Neural cell (in vitro differentiated cells): ENCODE measurements at regions not wholly inside any gene's neighbourhood (a gene's known extent, or its start where the extent isn't known, plus 50 kb on each side); places are given as distances from the start of the nearest gene placed in this dataset.

Experiments used
- H2AFZ ChIP-seq: fragments of 200-600, 300-800 bp; sonication (generic), shearing (Covaris generic); 2 replicates; pipeline ENCODE4 v1.6.0; 2014; ENCODE audit warnings: low read depth, mild to moderate bottlenecking, antibody characterized with exemption, low read length, moderate library complexity
- H3F3A ChIP-seq: fragments of 200-600 bp; shearing (Covaris generic); 2 replicates; pipeline ENCODE4 v1.6.1; 2016; ENCODE audit warnings: mild to moderate bottlenecking, moderate library complexity, mixed read lengths, antibody characterized with exemption, low read length; ENCODE audit not compliant: insufficient read depth, poor library complexity, severe bottlenecking
- H3K27ac ChIP-seq: fragments of 200-600, 300-800 bp; sonication (generic), shearing (Covaris generic); 2 replicates; pipeline ENCODE4 v1.5.1; 2014; ENCODE audit warnings: mild to moderate bottlenecking, low read length, moderate library complexity
- H3K27me3 ChIP-seq: fragments of 300-800, 200-600 bp; sonication (generic), shearing (Covaris generic); 2 replicates; pipeline ENCODE4 v1.6.0; 2014; ENCODE audit warnings: mild to moderate bottlenecking, low read depth, low read length, moderate library complexity; ENCODE audit not compliant: insufficient read depth
- H3K36me3 ChIP-seq: fragments of 300-800, 200-600 bp; sonication (generic), shearing (Covaris generic); 2 replicates; pipeline ENCODE4 v1.5.1; 2014; ENCODE audit warnings: mild to moderate bottlenecking, antibody characterized with exemption, low read length, moderate library complexity; ENCODE audit not compliant: insufficient read depth
- H3K4me2 ChIP-seq: fragments of 300-800, 200-600 bp; sonication (generic), shearing (Covaris generic); 2 replicates; pipeline ENCODE4 v1.6.0; 2014; ENCODE audit warnings: mild to moderate bottlenecking, low read length
- H3K4me3 ChIP-seq: fragments of 300-800, 200-600 bp; sonication (generic), shearing (Covaris generic); 2 replicates; pipeline ENCODE4 v1.5.1; 2014; ENCODE audit warnings: mild to moderate bottlenecking, low read length, moderate library complexity
- H3K79me2 ChIP-seq: fragments of 200-600 bp; shearing (Covaris generic); replicated peaks from 2 replicates; pipeline ENCODE4 v1.6.0; 2014; ENCODE audit warnings: mild to moderate bottlenecking, low read length, moderate library complexity; ENCODE audit not compliant: insufficient read depth
- H3K9ac ChIP-seq: fragments of 300-800, 200-600 bp; sonication (generic), shearing (Covaris generic); 2 replicates; pipeline ENCODE4 v1.6.1; 2016; ENCODE audit warnings: mild to moderate bottlenecking, low read length, mixed read lengths
- H3K9me2 ChIP-seq: fragments of 200-600 bp; shearing (Covaris generic); 2 replicates; pipeline ENCODE4 v1.6.1; 2016; ENCODE audit warnings: mild to moderate bottlenecking, low read length, mixed read lengths; ENCODE audit not compliant: insufficient read depth
- H3K9me3 ChIP-seq: fragments of 200-600, 300-800 bp; sonication (generic), shearing (Covaris generic); 2 replicates; pipeline ENCODE4 v1.6.1; 2016; ENCODE audit warnings: mild to moderate bottlenecking, mixed run types, low read length, moderate library complexity, mixed read lengths
- H4K20me1 ChIP-seq: fragments of 200-600 bp; shearing (Covaris generic); 2 replicates; pipeline ENCODE4 v1.6.1; 2016; ENCODE audit warnings: mild to moderate bottlenecking, mixed run types; ENCODE audit not compliant: insufficient read depth
- EP300 ChIP-seq: fragments of 450-650 bp; conservative IDR thresholded peaks from 2 replicates; pipeline ENCODE4 v1.6.1; 2014; ENCODE audit warnings: antibody characterized with exemption, mild to moderate bottlenecking, moderate library complexity; ENCODE audit not compliant: poor library complexity, severe bottlenecking
- EZH2 ChIP-seq: fragments of 200-600, 300-800 bp; shearing (Covaris generic), sonication (generic); IDR thresholded peaks from 2 replicates; pipeline ENCODE4 v1.6.1; 2014; ENCODE audit warnings: antibody characterized with exemption, low read length, borderline replicate concordance, mild to moderate bottlenecking; ENCODE audit not compliant: insufficient read depth, poor library complexity, severe bottlenecking
- MXI1 ChIP-seq: fragments of 450-650 bp; conservative IDR thresholded peaks from 2 replicates; pipeline ENCODE4 v1.6.1; 2014; ENCODE audit warnings: antibody characterized with exemption, mild to moderate bottlenecking; ENCODE audit not compliant: poor library complexity, severe bottlenecking
- POLR2AphosphoS5 ChIP-seq: IDR thresholded peaks from 2 replicates; pipeline ENCODE4 v1.6.1; 2012
- RAD21 ChIP-seq: fragments of 450-650 bp; conservative IDR thresholded peaks from 2 replicates; pipeline ENCODE4 v1.6.1; 2014; ENCODE audit warnings: antibody characterized with exemption, mild to moderate bottlenecking, moderate library complexity
- SMC3 ChIP-seq: fragments of 450-650 bp; conservative IDR thresholded peaks from 2 replicates; pipeline ENCODE4 v1.6.1; 2014; ENCODE audit warnings: antibody characterized with exemption, mild to moderate bottlenecking, moderate library complexity; ENCODE audit not compliant: poor library complexity
- TAF1 ChIP-seq: IDR thresholded peaks from 2 replicates; pipeline ENCODE4 v1.6.1; 2012; ENCODE audit warnings: low read depth
- TF ChIP-seq, protein P1 (sequence below): IDR thresholded peaks from 2 replicates; pipeline ENCODE4 v1.6.1; 2012; ENCODE audit warnings: borderline replicate concordance
- TF ChIP-seq, protein P2 (sequence below): fragments of 450-650 bp; IDR thresholded peaks from 2 replicates; pipeline ENCODE4 v1.5.1; 2014; ENCODE audit warnings: antibody characterized with exemption, mild to moderate bottlenecking, moderate library complexity; ENCODE audit not compliant: poor library complexity, severe bottlenecking

DNA sequence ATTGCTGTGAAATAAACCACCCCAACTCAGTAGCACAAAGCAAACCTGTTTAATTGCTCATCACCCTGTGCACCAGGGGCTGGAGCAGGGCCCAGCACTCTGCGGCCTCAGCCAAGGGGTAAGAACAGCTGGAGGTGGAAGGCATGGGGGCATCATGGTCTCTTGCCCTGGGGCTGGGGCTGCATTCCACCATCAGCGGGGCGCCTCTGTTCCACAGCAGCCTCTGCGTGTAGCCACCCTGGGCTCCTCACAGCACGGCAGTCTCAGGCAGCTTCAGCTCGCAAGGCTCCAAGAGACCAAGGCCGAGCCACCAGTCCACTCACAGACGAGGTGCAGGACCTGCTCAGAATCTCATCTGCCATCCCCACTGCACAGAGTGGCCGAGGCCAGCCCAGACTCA, 630.7 kb downstream of the TBC1D22A start:
- no peak for TF ChIP-seq SMC3
- TF ChIP-seq, protein P1, sequence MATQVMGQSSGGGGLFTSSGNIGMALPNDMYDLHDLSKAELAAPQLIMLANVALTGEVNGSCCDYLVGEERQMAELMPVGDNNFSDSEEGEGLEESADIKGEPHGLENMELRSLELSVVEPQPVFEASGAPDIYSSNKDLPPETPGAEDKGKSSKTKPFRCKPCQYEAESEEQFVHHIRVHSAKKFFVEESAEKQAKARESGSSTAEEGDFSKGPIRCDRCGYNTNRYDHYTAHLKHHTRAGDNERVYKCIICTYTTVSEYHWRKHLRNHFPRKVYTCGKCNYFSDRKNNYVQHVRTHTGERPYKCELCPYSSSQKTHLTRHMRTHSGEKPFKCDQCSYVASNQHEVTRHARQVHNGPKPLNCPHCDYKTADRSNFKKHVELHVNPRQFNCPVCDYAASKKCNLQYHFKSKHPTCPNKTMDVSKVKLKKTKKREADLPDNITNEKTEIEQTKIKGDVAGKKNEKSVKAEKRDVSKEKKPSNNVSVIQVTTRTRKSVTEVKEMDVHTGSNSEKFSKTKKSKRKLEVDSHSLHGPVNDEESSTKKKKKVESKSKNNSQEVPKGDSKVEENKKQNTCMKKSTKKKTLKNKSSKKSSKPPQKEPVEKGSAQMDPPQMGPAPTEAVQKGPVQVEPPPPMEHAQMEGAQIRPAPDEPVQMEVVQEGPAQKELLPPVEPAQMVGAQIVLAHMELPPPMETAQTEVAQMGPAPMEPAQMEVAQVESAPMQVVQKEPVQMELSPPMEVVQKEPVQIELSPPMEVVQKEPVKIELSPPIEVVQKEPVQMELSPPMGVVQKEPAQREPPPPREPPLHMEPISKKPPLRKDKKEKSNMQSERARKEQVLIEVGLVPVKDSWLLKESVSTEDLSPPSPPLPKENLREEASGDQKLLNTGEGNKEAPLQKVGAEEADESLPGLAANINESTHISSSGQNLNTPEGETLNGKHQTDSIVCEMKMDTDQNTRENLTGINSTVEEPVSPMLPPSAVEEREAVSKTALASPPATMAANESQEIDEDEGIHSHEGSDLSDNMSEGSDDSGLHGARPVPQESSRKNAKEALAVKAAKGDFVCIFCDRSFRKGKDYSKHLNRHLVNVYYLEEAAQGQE: no peak
- TF ChIP-seq EP300: no peak
- no peak for TF ChIP-seq RAD21
- TF ChIP-seq POLR2AphosphoS5: no peak
- no peak for TF ChIP-seq MXI1
- TF ChIP-seq EZH2: no peak
- TF ChIP-seq, protein P2, sequence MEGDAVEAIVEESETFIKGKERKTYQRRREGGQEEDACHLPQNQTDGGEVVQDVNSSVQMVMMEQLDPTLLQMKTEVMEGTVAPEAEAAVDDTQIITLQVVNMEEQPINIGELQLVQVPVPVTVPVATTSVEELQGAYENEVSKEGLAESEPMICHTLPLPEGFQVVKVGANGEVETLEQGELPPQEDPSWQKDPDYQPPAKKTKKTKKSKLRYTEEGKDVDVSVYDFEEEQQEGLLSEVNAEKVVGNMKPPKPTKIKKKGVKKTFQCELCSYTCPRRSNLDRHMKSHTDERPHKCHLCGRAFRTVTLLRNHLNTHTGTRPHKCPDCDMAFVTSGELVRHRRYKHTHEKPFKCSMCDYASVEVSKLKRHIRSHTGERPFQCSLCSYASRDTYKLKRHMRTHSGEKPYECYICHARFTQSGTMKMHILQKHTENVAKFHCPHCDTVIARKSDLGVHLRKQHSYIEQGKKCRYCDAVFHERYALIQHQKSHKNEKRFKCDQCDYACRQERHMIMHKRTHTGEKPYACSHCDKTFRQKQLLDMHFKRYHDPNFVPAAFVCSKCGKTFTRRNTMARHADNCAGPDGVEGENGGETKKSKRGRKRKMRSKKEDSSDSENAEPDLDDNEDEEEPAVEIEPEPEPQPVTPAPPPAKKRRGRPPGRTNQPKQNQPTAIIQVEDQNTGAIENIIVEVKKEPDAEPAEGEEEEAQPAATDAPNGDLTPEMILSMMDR: no peak
- TF ChIP-seq TAF1: no peak
- H3K27me3 ChIP-seq: no peaks in the 10 kb centered on the region
- H3K79me2 ChIP-seq: no peaks in the 10 kb centered on the region
- no peaks in the 10 kb centered on the region for H4K20me1 ChIP-seq
- H3K4me3 ChIP-seq: no peak overlapping the region
- no peak overlapping the region for H3K9ac ChIP-seq
- H3F3A ChIP-seq: no peaks in the 10 kb centered on the region
- no peaks in the 10 kb centered on the region for H3K9me2 ChIP-seq
- peaks cover 7% of the 10 kb centered on the region for H3K9me3 ChIP-seq
- H3K4me2 ChIP-seq: no peak overlapping the region
- H2AFZ ChIP-seq: no peak overlapping the region
- H3K27ac ChIP-seq: no peak overlapping the region
- H3K36me3 ChIP-seq: no peaks in the 10 kb centered on the region

DNA sequence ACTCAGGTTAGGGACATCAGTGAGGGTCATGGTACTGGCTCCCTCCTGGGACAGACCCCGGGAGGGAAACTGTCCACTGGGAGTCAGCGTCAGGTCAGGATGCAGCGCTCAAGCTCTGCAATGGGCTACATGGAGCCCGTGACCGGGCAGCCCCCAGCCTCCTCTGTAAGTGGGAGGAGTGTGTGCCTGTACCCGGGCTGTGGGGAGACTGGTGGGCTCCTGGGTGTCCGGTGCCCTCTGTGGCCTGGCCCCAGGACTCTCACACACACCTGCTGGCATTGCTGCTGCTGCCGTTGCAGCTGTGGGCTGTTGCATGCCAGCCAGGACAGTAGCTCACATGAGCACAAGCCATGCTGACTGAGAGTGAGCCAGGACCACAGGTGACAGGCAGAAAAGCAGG, 630.3 kb downstream of the TBC1D22A start:
- Histone ChIP-seq H3K79me2 (no peaks in the 10 kb centered on the region), H3K36me3 (no peaks in the 10 kb centered on the region), H3K9me3 (peaks cover 5% of the 10 kb centered on the region), H3K9me2 (no peaks in the 10 kb centered on the region), H3K9ac (no peak overlapping the region), H4K20me1 (no peaks in the 10 kb centered on the region), H3F3A (no peaks in the 10 kb centered on the region), H3K4me2 (no peak overlapping the region), H3K27ac (no peak overlapping the region), H2AFZ (no peak overlapping the region), H3K4me3 (no peak overlapping the region), H3K27me3 (no peaks in the 10 kb centered on the region)
- TF ChIP-seq EZH2: no peak
- TF ChIP-seq POLR2AphosphoS5: no peak
- no peak for TF ChIP-seq TAF1
- TF ChIP-seq EP300: no peak

DNA sequence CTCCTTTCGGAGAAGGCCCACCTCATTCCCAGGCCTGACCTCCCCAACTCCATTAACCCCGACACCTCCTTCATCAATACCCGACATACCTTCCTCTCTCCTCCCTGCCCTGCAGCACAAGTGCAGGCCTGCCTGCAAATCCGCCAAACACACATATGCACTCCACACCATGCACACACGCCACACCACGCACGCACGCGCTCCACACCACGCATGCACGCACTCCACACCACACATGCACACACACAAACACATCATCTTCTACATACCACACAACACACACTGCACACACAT, 629.6 kb downstream of the TBC1D22A start:
- Histone ChIP-seq H3K27ac (no peak overlapping the region), H3K9ac (no peak overlapping the region), H3F3A (no peaks in the 10 kb centered on the region), H3K9me3 (no peaks in the 10 kb centered on the region), H3K27me3 (no peaks in the 10 kb centered on the region), H3K79me2 (no peaks in the 10 kb centered on the region), H3K36me3 (no peaks in the 10 kb centered on the region), H4K20me1 (no peaks in the 10 kb centered on the region), H2AFZ (no peak overlapping the region), H3K4me2 (no peak overlapping the region), H3K4me3 (no peak overlapping the region), H3K9me2 (no peaks in the 10 kb centered on the region)
- TF ChIP-seq TAF1 (no peak), POLR2AphosphoS5 (no peak), RAD21 (no peak), EZH2 (no peak), SMC3 (no peak), EP300 (no peak), MXI1 (no peak)
- TF ChIP-seq, protein P2: no peak
- TF ChIP-seq, protein P1: no peak
